Fibroblast of lung (primary cell): ENCODE measurements at regions not wholly inside any gene's neighbourhood (a gene's known extent, or its start where the extent isn't known, plus 50 kb on each side); places are given as distances from the start of the nearest gene placed in this dataset.

Experiments used
- DNase-seq, 2 donors: peaks; one replicate each; pipeline versions ENCODE4 v3.0.0 to v3.0.0-alpha.2; 2010; ENCODE audit warnings: low read depth in 2 of 2
- H2AFZ ChIP-seq: 2 replicates; pipeline ENCODE4 v1.5.1; 2012; ENCODE audit warnings: low read length, control low read depth, inconsistent platforms
- H3K27ac ChIP-seq: 2 replicates; pipeline ENCODE4 v1.5.1; 2011; ENCODE audit warnings: low read length, control low read depth; ENCODE audit not compliant: insufficient read depth
- H3K27me3 ChIP-seq: 2 replicates; pipeline ENCODE4 v1.5.1; 2011; ENCODE audit warnings: mild to moderate bottlenecking, low read length; ENCODE audit not compliant: control insufficient read depth, insufficient read depth
- H3K36me3 ChIP-seq: 2 replicates; pipeline ENCODE4 v1.5.1; 2011; ENCODE audit warnings: low read length; ENCODE audit not compliant: control insufficient read depth, insufficient read depth
- H3K4me1 ChIP-seq: 2 replicates; pipeline ENCODE4 v1.5.1; 2011; ENCODE audit warnings: low read length; ENCODE audit not compliant: control insufficient read depth, insufficient read depth; ENCODE audit errors: extremely low read depth
- H3K4me2 ChIP-seq: 2 replicates; pipeline ENCODE4 v1.5.1; 2011; ENCODE audit warnings: low read length, control low read depth; ENCODE audit not compliant: insufficient read depth; ENCODE audit errors: extremely low read depth
- H3K4me3 ChIP-seq, 4 experiments: fragments of 200-600 bp in 1 of 4; sonication (generic) in 1 of 4; replicated peaks in 1 of 4; 2 replicates each; pipeline ENCODE4 v1.5.1; 2011 to 2016; ENCODE audit warnings: low read length in 4 of 4, low read depth in 3 of 4, mild to moderate bottlenecking in 3 of 4, control low read depth in 2 of 4, inconsistent platforms in 1 of 4, mixed read lengths in 1 of 4; ENCODE audit not compliant: insufficient read depth in 1 of 4; ENCODE audit errors: control extremely low read depth in 1 of 4
- H3K79me2 ChIP-seq: 2 replicates; pipeline ENCODE4 v1.5.1; 2012; ENCODE audit warnings: mild to moderate bottlenecking, low read length, inconsistent platforms; ENCODE audit not compliant: control insufficient read depth, insufficient read depth
- H3K9ac ChIP-seq: 2 replicates; pipeline ENCODE4 v1.5.1; 2011; ENCODE audit warnings: mild to moderate bottlenecking, low read length, control low read depth; ENCODE audit not compliant: insufficient read depth
- H3K9me3 ChIP-seq: 2 replicates; pipeline ENCODE4 v1.5.1; 2012; ENCODE audit warnings: low read depth, low read length; ENCODE audit not compliant: control insufficient read depth, insufficient read depth
- H4K20me1 ChIP-seq: 2 replicates; pipeline ENCODE4 v1.5.1; 2011; ENCODE audit warnings: low read length; ENCODE audit not compliant: control insufficient read depth, insufficient read depth; ENCODE audit errors: extremely low read depth
- CTCF ChIP-seq, 2 donors: IDR thresholded peaks in 1 of 2; conservative IDR thresholded peaks in 1 of 2; 1 replicate in 1 of 2; 2 replicates in 1 of 2; pipeline ENCODE4 v1.5.1; 2011 to 2012; ENCODE audit warnings: low read length in 2 of 2, control low read depth in 1 of 2, inconsistent platforms in 1 of 2, low read depth in 1 of 2, mild to moderate bottlenecking in 1 of 2
- EZH2 ChIP-seq: IDR thresholded peaks from 2 replicates; pipeline ENCODE4 v1.5.1; 2012; ENCODE audit warnings: low read length, control low read depth, mild to moderate bottlenecking; ENCODE audit errors: missing control alignments

GRCh38 chr6:44662461-44663121, 275.1 kb downstream of the CDC5L start:
- Histone ChIP-seq H2AFZ (no peak overlapping the region), H3K4me2 (no peak overlapping the region), H3K9ac (no peak overlapping the region), H3K9me3 (no peaks in the 10 kb centered on the region), H3K79me2 (no peaks in the 10 kb centered on the region), H3K4me3 (no peak overlapping the region), H3K27ac (no peak overlapping the region), H3K36me3 (no peaks in the 10 kb centered on the region), H3K27me3 (peaks cover 2% of the 10 kb centered on the region), H4K20me1 (no peaks in the 10 kb centered on the region), H3K4me1 (peaks cover 5% of the 10 kb centered on the region)
- peak in 1 of 2 donors; percentile 98 for DNase-seq
- no peak for TF ChIP-seq EZH2
- no peak for TF ChIP-seq CTCF (conservative IDR thresholded peaks at IDR 0.05 in 1 of 2, IDR thresholded peaks at IDR 0.05 in 1 of 2; ENCODE audit: low read depth in 1 of 2, low read length in 2 of 2)

GRCh38 chr6:44663860-44664634, 276.5 kb downstream of the CDC5L start:
- H3K4me2 ChIP-seq, result no peak overlapping the region
- H3K79me2 ChIP-seq, result no peaks in the 10 kb centered on the region
- DNase-seq, result no peak
- H3K9me3 ChIP-seq, result no peaks in the 10 kb centered on the region
- H2AFZ ChIP-seq, result no peak overlapping the region
- TF ChIP-seq CTCF (conservative IDR thresholded peaks at IDR 0.05 in 1 of 2, IDR thresholded peaks at IDR 0.05 in 1 of 2; ENCODE audit: low read depth in 1 of 2, low read length in 2 of 2) (no peak), EZH2 (no peak)
- H3K36me3 ChIP-seq, result no peaks in the 10 kb centered on the region
- no peaks in the 10 kb centered on the region for H4K20me1 ChIP-seq
- H3K4me3 ChIP-seq, result no peak overlapping the region
- no peak overlapping the region for H3K27ac ChIP-seq
- peaks cover 8% of the 10 kb centered on the region for H3K4me1 ChIP-seq
- H3K9ac ChIP-seq, result no peak overlapping the region
- peaks cover 2% of the 10 kb centered on the region for H3K27me3 ChIP-seq

- no peak overlapping the region for H3K27ac ChIP-seq
- no peaks in the 10 kb centered on the region for H3K36me3 ChIP-seq
- no peaks in the 10 kb centered on the region for H3K79me2 ChIP-seq
- TF ChIP-seq CTCF (conservative IDR thresholded peaks at IDR 0.05 in 1 of 2, IDR thresholded peaks at IDR 0.05 in 1 of 2; ENCODE audit: low read depth in 1 of 2, low read length in 2 of 2) (no peak), EZH2 (no peak)
- H4K20me1 ChIP-seq, result no peaks in the 10 kb centered on the region
- DNase-seq, result peak in 1 of 2 donors; percentile 82
- H2AFZ ChIP-seq, result no peak overlapping the region
- H3K9ac ChIP-seq, result no peak overlapping the region
- no peak overlapping the region for H3K4me2 ChIP-seq
- no peak overlapping the region for H3K4me3 ChIP-seq
- H3K27me3 ChIP-seq, result peaks cover 2% of the 10 kb centered on the region
- no peaks in the 10 kb centered on the region for H3K9me3 ChIP-seq
- peaks cover 8% of the 10 kb centered on the region for H3K4me1 ChIP-seq
Observed at GRCh38 chr6:44664716-44665115, 277.2 kb downstream of the CDC5L start.
